H1 (cell line): ENCODE measurements at regions not wholly inside any gene's neighbourhood (a gene's known extent, or its start where the extent isn't known, plus 50 kb on each side); places are given as distances from the start of the nearest gene placed in this dataset.
"Not testable (repeated sequence)": the region's sequence is repeated elsewhere in the genome, so short reads cannot be mapped to it uniquely, and the experiment has no call there.

Experiments
- CTCF ChIA-PET: fragments of 300-600 bp; sonication (Branson Sonifier 250); formaldehyde crosslinking; loops from one replicate; lab custom pipeline; 2021; ENCODE audit not compliant: partially characterized antibody; lab: Charles Lee
- POLR2A ChIA-PET: fragments of 300-600 bp; sonication (Branson Sonifier 250); formaldehyde crosslinking; loops from one replicate; lab custom pipeline; 2021; ENCODE audit warnings: inconsistent platforms; ENCODE audit not compliant: partially characterized antibody; lab: Charles Lee
- DNase-seq, 2 experiments: peaks; one replicate each; pipeline versions ENCODE4 v3.0.0 to v3.0.0-alpha.2; 2010 to 2022; ENCODE audit warnings: low spot score in 2 of 2, low read depth in 1 of 2, mixed read lengths in 1 of 2
- FAIRE-seq: peaks from 2 replicates; lab custom pipeline; 2011; peaks lifted over from hg19 to GRCh38; lab: Jason Lieb, UNC
- H2AFZ ChIP-seq: 2 replicates; pipeline ENCODE4 v1.8.1; 2012; ENCODE audit warnings: low read length, inconsistent platforms
- H2AK5ac ChIP-seq: 2 replicates; pipeline ENCODE4 v1.6.1; 2013; ENCODE audit warnings: low read depth, low read length
- H2BK120ac ChIP-seq: replicated peaks from 2 replicates; pipeline ENCODE3; 2013; ENCODE audit warnings: low read depth, low read length, inconsistent platforms
- H2BK12ac ChIP-seq: 2 replicates; pipeline ENCODE4 v1.6.1; 2013; ENCODE audit warnings: low read depth, low read length
- H2BK15ac ChIP-seq: 2 replicates; pipeline ENCODE4 v1.6.1; 2013; ENCODE audit warnings: low read length
- H2BK20ac ChIP-seq: 2 replicates; pipeline ENCODE4 v1.6.1; 2013; ENCODE audit warnings: low read length
- H2BK5ac ChIP-seq: 2 replicates; pipeline ENCODE4 v1.6.1; 2013; ENCODE audit warnings: low read depth, low read length
- H3K14ac ChIP-seq: 2 replicates; pipeline ENCODE4 v1.6.1; 2013; ENCODE audit warnings: inconsistent platforms; ENCODE audit not compliant: insufficient read length
- H3K18ac ChIP-seq: 2 replicates; pipeline ENCODE4 v1.6.1; 2013; ENCODE audit warnings: low read length; ENCODE audit errors: extremely low read depth
- H3K23ac ChIP-seq: 2 replicates; pipeline ENCODE4 v1.6.1; 2013; ENCODE audit warnings: inconsistent platforms; ENCODE audit not compliant: insufficient read length
- H3K23me2 ChIP-seq: 2 replicates; pipeline ENCODE4 v1.6.1; 2013; ENCODE audit warnings: low read depth, low read length
- H3K27ac ChIP-seq: 2 replicates; pipeline ENCODE4 v1.6.1; 2011; ENCODE audit warnings: low read depth, low read length, inconsistent platforms
- H3K27me3 ChIP-seq, 4 experiments: replicated peaks in 1 of 4; 1 replicate in 1 of 4; 2 replicates in 3 of 4; pipeline versions ENCODE4 v1.6.1 to v1.8.1; 2011 to 2013; ENCODE audit warnings: low read length in 3 of 4, mild to moderate bottlenecking in 3 of 4, inconsistent platforms in 2 of 4, mixed read lengths in 2 of 4, moderate library complexity in 1 of 4; ENCODE audit not compliant: control insufficient read depth in 3 of 4, insufficient read depth in 3 of 4; ENCODE audit errors: extremely low read depth in 1 of 4
- H3K36me3 ChIP-seq, 4 experiments: 2 replicates each; pipeline versions ENCODE4 v1.6.1 to v1.8.1; 2011 to 2013; ENCODE audit warnings: mild to moderate bottlenecking in 4 of 4, low read length in 3 of 4, moderate library complexity in 2 of 4, control low read depth in 1 of 4, inconsistent platforms in 1 of 4; ENCODE audit not compliant: insufficient read depth in 4 of 4, control insufficient read depth in 2 of 4
- H3K4ac ChIP-seq: replicated peaks from 2 replicates; pipeline ENCODE3; 2013; ENCODE audit warnings: low read length, low read depth, mixed read lengths, inconsistent platforms; ENCODE audit not compliant: insufficient read length
- H3K4me1 ChIP-seq, 4 experiments: replicated peaks in 1 of 4; 1 replicate in 1 of 4; 2 replicates in 3 of 4; pipeline versions ENCODE4 v1.6.1 to v1.8.1; 2011 to 2013; ENCODE audit warnings: low read length in 3 of 4, inconsistent platforms in 2 of 4, mixed read lengths in 1 of 4; ENCODE audit not compliant: insufficient read depth in 4 of 4, control insufficient read depth in 3 of 4
- H3K4me2 ChIP-seq, 2 experiments: 2 replicates each; pipeline versions ENCODE4 v1.6.1 to v1.8.1; 2011 to 2013; ENCODE audit warnings: low read depth in 2 of 2, low read length in 2 of 2, control low read depth in 1 of 2, inconsistent platforms in 1 of 2, mild to moderate bottlenecking in 1 of 2; ENCODE audit not compliant: insufficient read depth in 1 of 2
- H3K4me3 ChIP-seq, 4 experiments: fragments of 200-600, 300-600 bp in 1 of 4; sonication (generic), shearing (Covaris generic), sonication (Bioruptor Twin) in 1 of 4; 2 replicates each; pipeline versions ENCODE4 v1.5.1 to v1.8.1; 2011 to 2016; ENCODE audit warnings: low read length in 4 of 4, low read depth in 3 of 4, control low read depth in 2 of 4, inconsistent platforms in 2 of 4, mild to moderate bottlenecking in 2 of 4, mixed read lengths in 1 of 4, moderate library complexity in 1 of 4; ENCODE audit not compliant: insufficient read depth in 2 of 4; ENCODE audit errors: extremely low read depth in 1 of 4
- H3K56ac ChIP-seq: replicated peaks from 2 replicates; pipeline ENCODE3; 2013; ENCODE audit warnings: low read depth, mild to moderate bottlenecking, mixed read lengths, low read length, inconsistent platforms; ENCODE audit not compliant: insufficient read length
- H3K79me1 ChIP-seq: 2 replicates; pipeline ENCODE4 v1.6.1; 2013; ENCODE audit warnings: low read depth, low read length, control low read depth
- H3K79me2 ChIP-seq, 2 experiments: 2 replicates each; pipeline versions ENCODE4 v1.6.1 to v1.8.1; 2012 to 2013; ENCODE audit warnings: low read length in 2 of 2, mild to moderate bottlenecking in 2 of 2, inconsistent platforms in 1 of 2; ENCODE audit not compliant: insufficient read depth in 2 of 2, control insufficient read depth in 1 of 2
- H3K9ac ChIP-seq, 4 experiments: replicated peaks in 1 of 4; 1 replicate in 1 of 4; 2 replicates in 3 of 4; pipeline versions ENCODE4 v1.6.1 to v1.8.1; 2011 to 2013; ENCODE audit warnings: low read depth in 3 of 4, low read length in 3 of 4, control low read depth in 2 of 4, mild to moderate bottlenecking in 2 of 4, moderate library complexity in 2 of 4, inconsistent platforms in 1 of 4; ENCODE audit errors: extremely low read depth in 1 of 4
- H3K9me3 ChIP-seq, 2 experiments: 2 replicates each; pipeline versions ENCODE4 v1.6.1 to v1.8.1; 2012 to 2013; ENCODE audit warnings: mild to moderate bottlenecking in 2 of 2, moderate library complexity in 2 of 2, control low read depth in 1 of 2, inconsistent platforms in 1 of 2, low read depth in 1 of 2, low read length in 1 of 2, mixed read lengths in 1 of 2; ENCODE audit not compliant: insufficient read depth in 2 of 2
- H4K20me1 ChIP-seq, 2 experiments: replicated peaks in 1 of 2; 2 replicates each; pipeline versions ENCODE3 to v1.8.1; 2011 to 2013; ENCODE audit warnings: inconsistent platforms in 2 of 2, low read length in 2 of 2, mild to moderate bottlenecking in 1 of 2; ENCODE audit not compliant: insufficient read depth in 2 of 2, control insufficient read depth in 1 of 2
- H4K5ac ChIP-seq: 2 replicates; pipeline ENCODE4 v1.6.1; 2013; ENCODE audit warnings: low read length, low read depth, mixed read lengths, inconsistent platforms; ENCODE audit not compliant: insufficient read length
- H4K8ac ChIP-seq: 2 replicates; pipeline ENCODE4 v1.8.0; 2013; ENCODE audit warnings: mild to moderate bottlenecking, moderate library complexity, low read length, inconsistent platforms; ENCODE audit not compliant: insufficient read depth; ENCODE audit errors: extremely low read depth
- H4K91ac ChIP-seq: replicated peaks from 2 replicates; pipeline ENCODE3; 2013; ENCODE audit warnings: low read length, mixed read lengths, inconsistent platforms; ENCODE audit not compliant: insufficient read length
- ASH2L ChIP-seq: fragments of 200-600, 300-600 bp; sonication (generic); IDR thresholded peaks from one replicate; pipeline ENCODE4 v1.7.1; 2017; ENCODE audit warnings: low read length
- NANOG ChIP-seq: IDR thresholded peaks from 2 replicates; pipeline ENCODE4 v1.6.1; 2011; ENCODE audit warnings: low read length, low read depth, mild to moderate bottlenecking, inconsistent platforms; ENCODE audit not compliant: insufficient read depth, poor library complexity, severe bottlenecking
- RBBP5 ChIP-seq: IDR thresholded peaks from 2 replicates; pipeline ENCODE4 v1.7.1; 2012; ENCODE audit warnings: low read depth, mild to moderate bottlenecking, inconsistent platforms, low read length, moderate library complexity, borderline replicate concordance
- SP1 ChIP-seq: IDR thresholded peaks from 2 replicates; pipeline ENCODE4 v1.6.1; 2011; ENCODE audit warnings: low read depth, low read length
- WGBS, 2 experiments: shearing (Covaris generic) in 1 of 2; methylation state at CpG; one replicate each; pipeline versions ENCODE4 v1.1.6 to v1.1.7; 2013 to 2015; ENCODE audit warnings: low lambda C conversion rate in 2 of 2, mixed read lengths in 2 of 2, inconsistent platforms in 1 of 2, low coverage in 1 of 2, missing lambda C conversion rate in 1 of 2; ENCODE audit not compliant: insufficient replicate concordance in 2 of 2, insufficient coverage in 1 of 2, insufficient read length in 1 of 2; ENCODE audit errors: extremely low coverage in 1 of 2, missing lambda C conversion rate in 1 of 2; 5-methylcytosine and 5-hydroxymethylcytosine counted together

DNA sequence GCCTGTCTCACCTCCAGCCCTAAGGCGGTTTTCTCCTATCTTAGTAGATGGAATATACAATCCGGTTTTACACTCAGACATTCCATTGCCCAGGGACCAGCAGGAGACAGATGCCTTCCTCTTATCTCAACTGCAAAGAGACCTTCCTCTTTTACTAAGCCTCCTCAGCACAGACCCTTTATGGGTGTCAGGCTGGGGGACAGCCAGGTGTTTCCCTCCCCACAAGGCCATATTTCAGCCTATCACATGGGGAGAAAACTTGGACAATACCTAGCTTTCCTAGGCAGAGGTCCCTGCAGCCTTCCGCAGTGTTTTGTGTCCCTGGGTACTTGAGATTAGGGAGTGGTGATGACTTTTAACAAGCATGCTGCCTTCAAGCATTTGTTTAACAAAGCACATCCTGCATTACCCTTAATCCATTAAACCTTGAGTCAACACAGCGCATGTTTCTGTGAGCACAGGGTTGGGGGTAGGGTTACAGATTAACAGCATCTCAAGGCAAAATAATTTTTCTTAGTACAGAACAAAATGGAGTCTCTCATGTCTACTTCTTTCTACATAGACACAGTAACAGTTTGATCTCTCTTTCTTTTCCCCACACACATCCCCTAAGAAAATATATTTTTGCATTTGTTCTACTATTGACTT, 876.2 kb downstream of the ANKRD7 start:
- CTCF ChIA-PET, result interaction anchor here (0.6 to 1.0 kb wide), 2 partner anchors 76 to 180 kb away, joined by 3 read pairs; no protein-coding TSS in a partner anchor
- H3K23me2 ChIP-seq, H3K14ac ChIP-seq, H3K79me2 ChIP-seq, H4K91ac ChIP-seq, H3K4me1 ChIP-seq, H3K23ac ChIP-seq, POLR2A ChIA-PET, H3K9me3 ChIP-seq, H2BK15ac ChIP-seq, H4K20me1 ChIP-seq, H2AK5ac ChIP-seq, H4K8ac ChIP-seq, H3K36me3 ChIP-seq, H4K5ac ChIP-seq, FAIRE-seq, H3K4ac ChIP-seq, H3K4me3 ChIP-seq, H3K79me1 ChIP-seq, H3K27me3 ChIP-seq, H2BK120ac ChIP-seq, H3K27ac ChIP-seq, H3K9ac ChIP-seq, H3K56ac ChIP-seq: not testable (repeated sequence)
- Histone ChIP-seq H3K18ac (peak overlapping the region; percentile 26; the same call in 1 of the 2 replicates), H2AFZ (peak overlapping the region; percentile 49; the same call in 1 of the 2 replicates), H2BK5ac (peak overlapping the region; percentile 47; the same call in 1 of the 2 replicates), H2BK12ac (peak overlapping the region; percentile 13; the same call in 1 of the 2 replicates), H3K4me2 (peak overlapping the region in 1 of 2 experiments; percentile 67; a peak in 2 of 4 replicates), H2BK20ac (0 out of 2 replicates have a peak overlapping the region, but pooled peaks have one; percentile 2)
- TF ChIP-seq ASH2L (peak; percentile 63), SP1 (peak; percentile 64; the same call in 1 of the 2 replicates), RBBP5 (peak; percentile 57; the same call in 1 of the 2 replicates), NANOG (peak; percentile 46)
- peak in 1 of 2 experiments; percentile 21 for DNase-seq
- WGBS, 2 experiments, result 22% methylated on average over 4 of the region's 4 CpGs; no CpG with 5 or more reads in 1 of the 2 experiments
